H9 (cell line): ENCODE measurements at regions not wholly inside any gene's neighbourhood (a gene's known extent, or its start where the extent isn't known, plus 50 kb on each side); places are given as distances from the start of the nearest gene placed in this dataset.

Source experiments
- DNase-seq: peaks from one replicate; pipeline ENCODE4 v3.0.0-alpha.2; 2017
- H2AFZ ChIP-seq: one replicate; pipeline ENCODE4 v1.6.1; 2013; ENCODE audit warnings: mild to moderate bottlenecking, low read length, control low read depth, moderate library complexity
- H2AK5ac ChIP-seq: 2 replicates; pipeline ENCODE4 v1.6.1; 2013; ENCODE audit warnings: low read length, control low read depth, mixed read lengths; ENCODE audit not compliant: insufficient read length
- H2BK120ac ChIP-seq: one replicate; pipeline ENCODE4 v1.6.1; 2013; ENCODE audit warnings: low read depth, mild to moderate bottlenecking, low read length, control low read depth, inconsistent platforms; ENCODE audit not compliant: poor library complexity, severe bottlenecking
- H2BK12ac ChIP-seq: 2 replicates; pipeline ENCODE4 v1.6.1; 2013; ENCODE audit warnings: low read length, control low read depth, mixed read lengths, low read depth; ENCODE audit not compliant: insufficient read length
- H2BK15ac ChIP-seq: 2 replicates; pipeline ENCODE4 v1.6.1; 2013; ENCODE audit warnings: low read depth, low read length, control low read depth
- H2BK20ac ChIP-seq: one replicate; pipeline ENCODE4 v1.6.1; 2013; ENCODE audit warnings: low read depth, mild to moderate bottlenecking, low read length, control low read depth, inconsistent platforms; ENCODE audit not compliant: poor library complexity, severe bottlenecking
- H2BK5ac ChIP-seq: 2 replicates; pipeline ENCODE4 v1.6.1; 2013; ENCODE audit warnings: low read length, control low read depth, mixed read lengths; ENCODE audit not compliant: insufficient read length
- H3K14ac ChIP-seq: 2 replicates; pipeline ENCODE4 v1.6.1; 2013; ENCODE audit warnings: low read length, control low read depth; ENCODE audit not compliant: insufficient read depth
- H3K18ac ChIP-seq: 2 replicates; pipeline ENCODE4 v1.6.1; 2013; ENCODE audit warnings: low read depth, mild to moderate bottlenecking, mixed read lengths, low read length, control low read depth; ENCODE audit not compliant: insufficient read length
- H3K23ac ChIP-seq: 2 replicates; pipeline ENCODE4 v1.6.1; 2013; ENCODE audit warnings: low read length, control low read depth, mixed read lengths, low read depth; ENCODE audit not compliant: insufficient read length
- H3K23me2 ChIP-seq: 2 replicates; pipeline ENCODE4 v1.6.1; 2013; ENCODE audit warnings: low read depth, mild to moderate bottlenecking, mixed read lengths, low read length, control low read depth; ENCODE audit not compliant: insufficient read length, poor library complexity, severe bottlenecking
- H3K27ac ChIP-seq: 2 replicates; pipeline ENCODE4 v1.5.1; 2013; ENCODE audit warnings: low read length, control low read depth, mixed read lengths, low read depth; ENCODE audit not compliant: insufficient read length
- H3K27me3 ChIP-seq: 2 replicates; pipeline ENCODE4 v1.6.1; 2013; ENCODE audit warnings: low read length, control low read depth, inconsistent platforms; ENCODE audit not compliant: insufficient read depth
- H3K4ac ChIP-seq: 2 replicates; pipeline ENCODE4 v1.6.1; 2013; ENCODE audit warnings: low read depth, mild to moderate bottlenecking, control low read depth, inconsistent platforms, low read length, moderate library complexity
- H3K4me1 ChIP-seq: 2 replicates; pipeline ENCODE4 v1.6.1; 2013; ENCODE audit warnings: low read length, control low read depth, inconsistent platforms; ENCODE audit not compliant: insufficient read depth
- H3K4me2 ChIP-seq: 2 replicates; pipeline ENCODE4 v1.6.1; 2013; ENCODE audit warnings: low read length, control low read depth, mixed read lengths; ENCODE audit not compliant: insufficient read length, insufficient read depth
- H3K56ac ChIP-seq: 2 replicates; pipeline ENCODE4 v1.6.1; 2013; ENCODE audit warnings: low read depth, mild to moderate bottlenecking, mixed read lengths, low read length, control low read depth; ENCODE audit not compliant: insufficient read length
- H3K79me1 ChIP-seq: 2 replicates; pipeline ENCODE4 v1.6.1; 2013; ENCODE audit warnings: low read depth, mild to moderate bottlenecking, moderate library complexity, low read length, control low read depth, inconsistent platforms; ENCODE audit not compliant: insufficient read depth, poor library complexity, severe bottlenecking
- H3K79me2 ChIP-seq: 2 replicates; pipeline ENCODE4 v1.6.1; 2013; ENCODE audit warnings: low read length, control low read depth, inconsistent platforms; ENCODE audit not compliant: insufficient read depth
- H3K9ac ChIP-seq: 2 replicates; pipeline ENCODE4 v1.6.1; 2013; ENCODE audit warnings: low read length, control low read depth, mixed read lengths; ENCODE audit not compliant: insufficient read length; ENCODE audit errors: extremely low read depth
- H3K9me3 ChIP-seq: one replicate; pipeline ENCODE4 v1.6.1; 2013; ENCODE audit warnings: low read depth, low read length, inconsistent platforms; ENCODE audit not compliant: control insufficient read depth
- H3T11ph ChIP-seq: one replicate; pipeline ENCODE4 v1.6.1; 2013; ENCODE audit warnings: mild to moderate bottlenecking, low read length, control low read depth, inconsistent platforms
- H4K20me1 ChIP-seq: one replicate; pipeline ENCODE4 v1.6.1; 2013; ENCODE audit not compliant: control insufficient read depth, insufficient read length, insufficient read depth
- H4K5ac ChIP-seq: 2 replicates; pipeline ENCODE4 v1.6.1; 2013; ENCODE audit warnings: low read depth, mild to moderate bottlenecking, mixed read lengths, low read length, control low read depth; ENCODE audit not compliant: insufficient read length
- H4K8ac ChIP-seq: replicated peaks from 2 replicates; pipeline ENCODE4 v1.6.1; 2013; ENCODE audit warnings: low read length, control low read depth, mixed read lengths, low read depth; ENCODE audit not compliant: insufficient read length
- H4K91ac ChIP-seq: 2 replicates; pipeline ENCODE4 v1.6.1; 2013; ENCODE audit warnings: low read depth, mild to moderate bottlenecking, moderate library complexity, mixed read lengths, low read length, control low read depth; ENCODE audit not compliant: insufficient read length
- H3K27ac Mint-ChIP-seq, 3 experiments: 2 replicates in 2 of 3; 3 replicates in 1 of 3; pipeline ENCODE4 v1.8.0; 2020 to 2021; ENCODE audit warnings: mixed read lengths in 3 of 3, mild to moderate bottlenecking in 1 of 3, moderate library complexity in 1 of 3
- H3K27me3 Mint-ChIP-seq: 2 replicates; pipeline ENCODE4 v1.8.0; 2021; ENCODE audit warnings: low read depth, mild to moderate bottlenecking, moderate library complexity, mixed read lengths
- H3K36me3 Mint-ChIP-seq, 3 experiments: 2 replicates in 2 of 3; 3 replicates in 1 of 3; pipeline ENCODE4 v1.8.0; 2020 to 2021; ENCODE audit warnings: low read depth in 3 of 3, mixed read lengths in 3 of 3; ENCODE audit not compliant: insufficient read depth in 1 of 3
- H3K4me1 Mint-ChIP-seq, 2 experiments: 2 replicates each; pipeline ENCODE4 v1.8.0; 2020; ENCODE audit warnings: mixed read lengths in 2 of 2
- H3K4me3 Mint-ChIP-seq, 2 experiments: 2 replicates in 1 of 2; 3 replicates in 1 of 2; pipeline ENCODE4 v1.8.0; 2020 to 2021; ENCODE audit warnings: mild to moderate bottlenecking in 2 of 2, mixed read lengths in 2 of 2, moderate library complexity in 1 of 2
- H3K9me3 Mint-ChIP-seq, 2 experiments: 2 replicates in 1 of 2; 3 replicates in 1 of 2; pipeline ENCODE4 v1.8.0; 2020; ENCODE audit warnings: mild to moderate bottlenecking in 2 of 2, mixed read lengths in 2 of 2, moderate library complexity in 1 of 2
- WGBS: extraction: QIAGEN DNeasy Blood & Tissue Kit; methylation state at CpG from one replicate; pipeline ENCODE4 v1.1.7; 2013; ENCODE audit warnings: missing lambda C conversion rate, low lambda C conversion rate, mixed read lengths; ENCODE audit not compliant: insufficient read length; ENCODE audit errors: extremely low coverage; 5-methylcytosine and 5-hydroxymethylcytosine counted together
- TF ChIP-seq, protein P1 (sequence below): fragments of 200-600 bp; sonication (generic); conservative IDR thresholded peaks from 3 replicates; pipeline ENCODE4 v1.8.0; 2021; ENCODE audit warnings: antibody characterized with exemption, mild to moderate bottlenecking

- no peak overlapping the region for H3K4me3 Mint-ChIP-seq
- Histone ChIP-seq H3K18ac (no peak overlapping the region), H4K91ac (no peak overlapping the region), H3K4me2 (no peak overlapping the region), H2AK5ac (no peak overlapping the region), H2BK12ac (no peak overlapping the region), H3K23ac (no peak overlapping the region), H2AFZ (no peak overlapping the region), H3K14ac (no peak overlapping the region), H4K5ac (no peak overlapping the region), H3K4ac (no peak overlapping the region), H3K56ac (no peak overlapping the region), H3K27me3 (no peaks in the 10 kb centered on the region), H3T11ph (no peak overlapping the region), H2BK120ac (no peak overlapping the region), H2BK15ac (no peak overlapping the region), H3K9me3 (no peaks in the 10 kb centered on the region), H3K79me1 (no peaks in the 10 kb centered on the region), H2BK5ac (no peak overlapping the region), H3K27ac (no peak overlapping the region), H3K79me2 (no peaks in the 10 kb centered on the region), H4K8ac (no peak overlapping the region), H3K4me1 (no peaks in the 10 kb centered on the region; the same call in 1 of the 2 replicates), H2BK20ac (no peak overlapping the region), H4K20me1 (no peaks in the 10 kb centered on the region), H3K9ac (no peak overlapping the region), H3K23me2 (no peaks in the 10 kb centered on the region)
- no peaks in the 10 kb centered on the region for H3K9me3 Mint-ChIP-seq
- H3K4me1 Mint-ChIP-seq = peaks cover 13 to 15% of the 10 kb centered on the region in 2 experiments
- no CpG with 5 or more reads among the region's 3 CpGs for WGBS
- DNase-seq = no peak
- no peaks in the 10 kb centered on the region for H3K36me3 Mint-ChIP-seq
- TF ChIP-seq, protein P1, sequence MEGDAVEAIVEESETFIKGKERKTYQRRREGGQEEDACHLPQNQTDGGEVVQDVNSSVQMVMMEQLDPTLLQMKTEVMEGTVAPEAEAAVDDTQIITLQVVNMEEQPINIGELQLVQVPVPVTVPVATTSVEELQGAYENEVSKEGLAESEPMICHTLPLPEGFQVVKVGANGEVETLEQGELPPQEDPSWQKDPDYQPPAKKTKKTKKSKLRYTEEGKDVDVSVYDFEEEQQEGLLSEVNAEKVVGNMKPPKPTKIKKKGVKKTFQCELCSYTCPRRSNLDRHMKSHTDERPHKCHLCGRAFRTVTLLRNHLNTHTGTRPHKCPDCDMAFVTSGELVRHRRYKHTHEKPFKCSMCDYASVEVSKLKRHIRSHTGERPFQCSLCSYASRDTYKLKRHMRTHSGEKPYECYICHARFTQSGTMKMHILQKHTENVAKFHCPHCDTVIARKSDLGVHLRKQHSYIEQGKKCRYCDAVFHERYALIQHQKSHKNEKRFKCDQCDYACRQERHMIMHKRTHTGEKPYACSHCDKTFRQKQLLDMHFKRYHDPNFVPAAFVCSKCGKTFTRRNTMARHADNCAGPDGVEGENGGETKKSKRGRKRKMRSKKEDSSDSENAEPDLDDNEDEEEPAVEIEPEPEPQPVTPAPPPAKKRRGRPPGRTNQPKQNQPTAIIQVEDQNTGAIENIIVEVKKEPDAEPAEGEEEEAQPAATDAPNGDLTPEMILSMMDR = no peak
- no peaks in the 10 kb centered on the region for H3K27me3 Mint-ChIP-seq
- no peak overlapping the region for H3K27ac Mint-ChIP-seq
Measured at GRCh38 chr11:109041876-109042275, 377.0 kb downstream of the DDX10 start.
